A673 (cell line): ENCODE measurements at regions not wholly inside any gene's neighbourhood (a gene's known extent, or its start where the extent isn't known, plus 50 kb on each side); places are given as distances from the start of the nearest gene placed in this dataset.

Experiments
- CTCF ChIP-seq: fragments of 300-800, 200-600 bp; sonication (generic); conservative IDR thresholded peaks from 2 replicates; pipeline ENCODE4 v1.5.1; 2017; ENCODE audit warnings: low read depth, mild to moderate bottlenecking, antibody characterized with exemption, low read length, moderate library complexity, mixed read lengths
- EZH2 ChIP-seq: fragments of 200-600 bp; sonication (generic); IDR thresholded peaks from 2 replicates; pipeline ENCODE4 v1.6.1; 2017; ENCODE audit warnings: borderline replicate concordance, low read depth, mild to moderate bottlenecking, mixed read lengths, antibody characterized with exemption, low read length; ENCODE audit not compliant: poor library complexity, severe bottlenecking

- no peak for TF ChIP-seq CTCF
- TF ChIP-seq EZH2 = no peak
Measured at GRCh38 chr1:166693673-166694297, 145.5 kb upstream of the POGK start.
